Mesendoderm (in vitro differentiated cells): ENCODE measurements at regions not wholly inside any gene's neighbourhood (a gene's known extent, or its start where the extent isn't known, plus 50 kb on each side); places are given as distances from the start of the nearest gene placed in this dataset.

Experiments used
- DNase-seq: peaks from one replicate; pipeline ENCODE4 v3.0.0; 2013
- H2AK5ac ChIP-seq: 2 replicates; pipeline ENCODE4 v1.6.1; 2013; ENCODE audit warnings: low read length, inconsistent platforms
- H2BK120ac ChIP-seq: 2 replicates; pipeline ENCODE4 v1.6.1; 2013; ENCODE audit warnings: low read depth, mild to moderate bottlenecking, low read length, moderate library complexity, mixed read lengths
- H2BK15ac ChIP-seq: replicated peaks from 2 replicates; pipeline ENCODE4 v1.6.1; 2013; ENCODE audit warnings: low read depth, mild to moderate bottlenecking, moderate library complexity
- H2BK5ac ChIP-seq: 2 replicates; pipeline ENCODE4 v1.6.1; 2013; ENCODE audit warnings: low read length, inconsistent platforms
- H3K18ac ChIP-seq: 2 replicates; pipeline ENCODE4 v1.6.1; 2013; ENCODE audit warnings: mild to moderate bottlenecking, low read length, mixed read lengths
- H3K23ac ChIP-seq: one replicate; pipeline ENCODE4 v1.6.1; 2013; ENCODE audit warnings: low read length
- H3K27ac ChIP-seq: 2 replicates; pipeline ENCODE4 v1.5.1; 2013; ENCODE audit warnings: low read depth, mild to moderate bottlenecking, inconsistent platforms, low read length, moderate library complexity
- H3K27me3 ChIP-seq: 2 replicates; pipeline ENCODE4 v1.6.1; 2013; ENCODE audit warnings: low read length, control low read depth, mild to moderate bottlenecking, inconsistent platforms; ENCODE audit not compliant: insufficient read depth, poor library complexity
- H3K36me3 ChIP-seq: 2 replicates; pipeline ENCODE4 v1.6.1; 2013; ENCODE audit warnings: low read length, inconsistent platforms; ENCODE audit not compliant: control insufficient read depth, insufficient read depth
- H3K4ac ChIP-seq: one replicate; pipeline ENCODE4 v1.6.1; 2013; ENCODE audit warnings: low read depth, mild to moderate bottlenecking, low read length, moderate library complexity
- H3K4me1 ChIP-seq: 2 replicates; pipeline ENCODE4 v1.6.1; 2013; ENCODE audit warnings: low read depth, low read length, inconsistent platforms; ENCODE audit not compliant: control insufficient read depth
- H3K4me2 ChIP-seq: 2 replicates; pipeline ENCODE4 v1.6.1; 2013; ENCODE audit warnings: low read length
- H3K4me3 ChIP-seq: 2 replicates; pipeline ENCODE4 v1.5.1; 2013; ENCODE audit warnings: mild to moderate bottlenecking, low read length
- H3K56ac ChIP-seq: one replicate; pipeline ENCODE4 v1.6.1; 2013; ENCODE audit warnings: low read length
- H3K79me1 ChIP-seq: 2 replicates; pipeline ENCODE4 v1.6.1; 2013; ENCODE audit warnings: low read length, inconsistent platforms
- H3K79me2 ChIP-seq: 2 replicates; pipeline ENCODE4 v1.6.1; 2013; ENCODE audit warnings: mild to moderate bottlenecking, low read length; ENCODE audit not compliant: control insufficient read depth, insufficient read depth
- H3K9ac ChIP-seq: 2 replicates; pipeline ENCODE4 v1.6.1; 2013; ENCODE audit warnings: low read length, inconsistent platforms
- H4K5ac ChIP-seq: one replicate; pipeline ENCODE4 v1.6.1; 2013; ENCODE audit warnings: low read length
- H4K8ac ChIP-seq: one replicate; pipeline ENCODE4 v1.6.1; 2013; ENCODE audit warnings: low read depth, mild to moderate bottlenecking, control low read depth, low read length, moderate library complexity
- WGBS: extraction: QIAGEN DNeasy Blood & Tissue Kit; methylation state at CpG from one replicate; pipeline ENCODE4 v1.1.7; 2013; ENCODE audit warnings: low lambda C conversion rate, missing lambda C conversion rate; ENCODE audit not compliant: insufficient coverage; ENCODE audit errors: extremely low coverage; 5-methylcytosine and 5-hydroxymethylcytosine counted together

DNA sequence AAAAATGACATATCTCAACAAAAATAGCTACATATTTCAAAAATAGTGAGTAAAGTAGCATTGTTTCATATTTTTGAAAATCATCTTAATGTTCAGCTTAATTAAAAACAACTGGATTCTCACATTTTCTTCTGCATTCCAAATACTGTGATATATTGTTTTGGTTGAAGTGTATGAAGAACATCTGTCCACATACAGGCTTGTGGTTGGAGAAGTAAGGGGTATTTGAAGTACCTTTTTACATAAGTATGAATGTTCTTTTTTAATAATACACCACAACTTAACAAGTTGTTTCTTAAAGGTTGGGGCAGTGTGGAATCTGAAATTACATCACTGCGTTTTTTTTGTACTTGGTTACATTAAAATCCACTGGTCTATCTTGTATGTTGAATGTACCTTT lies 442.5 kb downstream of the KIF20B start:
- Histone ChIP-seq H4K8ac (no peak overlapping the region), H3K79me2 (no peaks in the 10 kb centered on the region), H2BK120ac (no peak overlapping the region), H3K27me3 (no peaks in the 10 kb centered on the region), H2BK5ac (no peak overlapping the region), H3K18ac (no peak overlapping the region), H3K23ac (no peak overlapping the region), H3K27ac (no peak overlapping the region), H3K56ac (no peak overlapping the region), H3K9ac (no peak overlapping the region), H3K4me1 (no peaks in the 10 kb centered on the region), H2BK15ac (no peak overlapping the region), H4K5ac (no peak overlapping the region), H2AK5ac (no peak overlapping the region), H3K36me3 (no peaks in the 10 kb centered on the region), H3K4me3 (no peak overlapping the region), H3K4me2 (no peak overlapping the region), H3K4ac (no peak overlapping the region), H3K79me1 (no peaks in the 10 kb centered on the region)
- no peak for DNase-seq
- WGBS = no CpG with 5 or more reads among the region's 1 CpG

DNA sequence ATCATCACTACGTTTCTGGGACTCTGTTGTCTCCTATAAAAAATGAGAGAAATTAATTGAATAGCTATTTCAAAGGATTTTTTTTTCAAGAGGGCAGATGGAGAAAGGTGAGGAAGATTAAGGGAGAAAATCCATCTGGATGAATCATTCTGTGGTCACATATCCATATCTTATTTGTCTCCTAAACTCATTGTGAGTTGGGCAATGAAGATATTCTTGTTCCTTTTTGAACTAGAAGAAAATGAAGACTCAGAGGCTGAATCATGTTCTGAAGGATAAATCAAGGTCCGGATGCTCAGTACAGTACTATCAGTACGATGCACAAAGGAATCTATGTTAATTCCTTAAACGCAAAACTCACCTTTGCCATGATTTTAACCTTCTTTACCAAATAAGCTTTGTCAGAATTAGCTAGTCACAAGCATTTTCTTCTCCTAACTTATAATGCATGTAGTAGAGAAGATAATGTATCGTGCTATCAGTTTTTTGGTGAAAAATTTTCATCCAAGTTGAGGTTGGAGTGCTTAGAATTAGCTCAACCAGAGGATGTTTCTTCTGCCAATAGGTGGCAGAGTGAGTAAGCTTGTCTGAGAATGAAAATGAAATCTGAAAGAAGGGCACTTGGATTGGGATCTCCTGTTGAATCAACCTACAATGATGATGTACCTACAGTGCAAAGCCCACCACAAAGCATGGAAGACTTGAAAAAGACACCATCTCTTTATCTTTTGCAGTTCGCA lies 446.9 kb downstream of the KIF20B start:
- no peaks in the 10 kb centered on the region for H3K27me3 ChIP-seq
- H3K36me3 ChIP-seq = no peaks in the 10 kb centered on the region
- H4K8ac ChIP-seq = no peak overlapping the region
- no peak overlapping the region for H2BK15ac ChIP-seq
- H2AK5ac ChIP-seq = no peak overlapping the region
- no peaks in the 10 kb centered on the region for H3K79me1 ChIP-seq
- no peaks in the 10 kb centered on the region for H3K79me2 ChIP-seq
- H3K23ac ChIP-seq = no peak overlapping the region
- H3K4me3 ChIP-seq = no peak overlapping the region
- no peak overlapping the region for H3K9ac ChIP-seq
- no peaks in the 10 kb centered on the region for H3K4me1 ChIP-seq
- no peak overlapping the region for H3K4ac ChIP-seq
- WGBS = no CpG with 5 or more reads among the region's 6 CpGs
- no peak overlapping the region for H3K56ac ChIP-seq
- H3K18ac ChIP-seq = no peak overlapping the region
- H2BK5ac ChIP-seq = no peak overlapping the region
- no peak overlapping the region for H2BK120ac ChIP-seq
- H3K27ac ChIP-seq = no peak overlapping the region
- no peak overlapping the region for H3K4me2 ChIP-seq
- peak; percentile 58 for DNase-seq
- no peak overlapping the region for H4K5ac ChIP-seq

DNA sequence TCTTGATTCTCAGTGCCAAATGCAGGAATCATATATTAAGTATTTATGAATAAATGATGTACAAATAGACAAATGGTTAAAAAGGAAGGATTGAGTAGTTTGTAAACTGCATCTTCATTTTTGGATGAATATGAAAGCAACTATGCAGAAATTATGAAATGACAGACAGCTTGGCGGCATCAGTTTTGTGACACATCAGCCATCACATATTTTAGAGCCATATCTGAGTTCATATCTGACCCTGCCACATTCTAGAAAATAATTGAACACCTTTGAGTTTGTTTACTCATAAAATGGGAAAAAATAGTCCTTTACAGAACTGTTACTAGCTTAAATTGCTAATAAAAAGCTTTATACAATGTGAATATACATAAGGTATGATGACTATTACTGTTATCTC lies 448.2 kb downstream of the KIF20B start:
- Histone ChIP-seq H3K4me1 (no peaks in the 10 kb centered on the region), H4K5ac (no peak overlapping the region), H2BK5ac (no peak overlapping the region), H3K4me2 (no peak overlapping the region), H3K79me1 (no peaks in the 10 kb centered on the region), H2AK5ac (no peak overlapping the region), H3K4me3 (no peak overlapping the region), H4K8ac (no peak overlapping the region), H3K18ac (no peak overlapping the region), H2BK120ac (no peak overlapping the region), H2BK15ac (no peak overlapping the region), H3K27ac (no peak overlapping the region), H3K27me3 (no peaks in the 10 kb centered on the region), H3K23ac (no peak overlapping the region), H3K4ac (no peak overlapping the region), H3K79me2 (no peaks in the 10 kb centered on the region), H3K36me3 (no peaks in the 10 kb centered on the region), H3K9ac (no peak overlapping the region), H3K56ac (no peak overlapping the region)
- no CpG with 5 or more reads among the region's 1 CpG for WGBS
- no peak for DNase-seq

DNA sequence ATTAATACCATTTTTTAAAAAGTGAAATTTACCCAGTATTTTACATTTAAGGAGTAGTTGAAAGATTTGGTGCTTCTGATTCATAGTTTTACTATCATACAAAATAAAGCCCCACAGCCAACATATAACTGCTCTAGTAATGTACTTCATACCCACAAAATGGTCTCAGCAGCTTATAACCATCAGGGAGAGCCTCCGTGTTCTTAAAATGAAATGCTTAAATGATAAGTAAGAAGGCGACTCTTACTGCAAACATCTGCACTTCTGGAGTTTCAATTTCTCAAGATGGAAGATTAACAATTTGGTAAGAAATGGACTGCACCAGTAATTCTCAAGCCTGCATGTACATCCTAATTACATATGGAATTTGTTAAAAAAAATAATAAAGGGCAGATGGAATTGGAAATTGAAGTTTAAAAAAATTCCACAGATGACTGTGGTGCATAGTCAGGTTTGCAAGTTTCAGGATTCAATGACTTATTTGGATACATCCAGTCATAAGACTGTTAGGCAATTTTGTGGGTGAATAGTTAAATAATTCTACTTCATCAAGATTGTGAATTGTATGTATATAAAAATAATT lies 461.0 kb downstream of the KIF20B start:
- no peak overlapping the region for H3K4me2 ChIP-seq
- H4K8ac ChIP-seq = no peak overlapping the region
- no peak for DNase-seq
- H3K27ac ChIP-seq = no peak overlapping the region
- no peak overlapping the region for H2BK15ac ChIP-seq
- no peaks in the 10 kb centered on the region for H3K27me3 ChIP-seq
- no peak overlapping the region for H3K18ac ChIP-seq
- no peak overlapping the region for H3K56ac ChIP-seq
- H3K4me1 ChIP-seq = no peaks in the 10 kb centered on the region
- no CpG with 5 or more reads among the region's 2 CpGs for WGBS
- H3K9ac ChIP-seq = no peak overlapping the region
- H2BK5ac ChIP-seq = no peak overlapping the region
- H3K79me1 ChIP-seq = no peaks in the 10 kb centered on the region
- H4K5ac ChIP-seq = no peak overlapping the region
- no peak overlapping the region for H3K4ac ChIP-seq
- no peak overlapping the region for H2AK5ac ChIP-seq
- H3K4me3 ChIP-seq = no peak overlapping the region
- no peaks in the 10 kb centered on the region for H3K79me2 ChIP-seq
- no peaks in the 10 kb centered on the region for H3K36me3 ChIP-seq
- H3K23ac ChIP-seq = no peak overlapping the region
- H2BK120ac ChIP-seq = no peak overlapping the region

DNA sequence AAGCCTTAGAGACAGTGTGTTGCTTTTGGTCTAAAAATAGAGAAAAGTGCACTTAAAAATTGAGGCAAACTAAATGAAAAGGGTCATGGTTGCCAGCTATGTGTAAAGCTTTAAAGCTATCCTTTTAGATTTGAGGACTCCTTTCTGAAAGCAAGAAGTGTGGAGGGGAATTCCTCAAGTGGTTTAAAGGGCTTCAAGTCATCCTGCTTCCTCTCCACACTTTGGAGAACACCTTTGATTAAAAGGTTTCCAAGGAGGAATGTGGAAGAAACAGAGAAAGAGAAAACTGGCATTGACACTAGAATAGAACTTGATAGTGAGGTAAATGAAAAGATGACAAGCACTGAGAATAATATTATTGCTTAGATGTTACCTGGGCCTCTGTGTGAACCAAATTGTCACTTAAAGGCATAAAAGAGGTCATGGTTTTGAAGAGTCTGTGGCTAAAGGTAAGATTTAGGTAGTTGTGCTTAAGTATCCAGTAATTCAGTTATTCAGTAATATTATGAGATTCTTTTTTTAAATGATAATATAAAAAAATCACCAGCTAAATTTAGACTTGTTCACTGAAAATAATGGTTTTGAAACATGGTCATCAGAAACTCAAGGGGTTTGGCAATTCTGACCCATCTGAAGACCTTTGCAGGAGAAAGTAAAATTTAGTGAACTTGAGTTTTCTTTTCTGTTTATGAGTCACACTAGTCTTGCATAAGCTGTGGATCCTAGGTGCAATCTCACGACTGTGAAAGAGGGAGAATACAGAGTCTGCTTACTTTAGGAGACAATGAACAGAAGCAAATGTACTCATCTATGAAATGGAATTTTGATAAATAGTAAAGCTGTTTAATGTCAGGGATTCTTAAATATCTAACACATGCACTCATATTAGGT lies 466.0 kb downstream of the KIF20B start:
- no peak overlapping the region for H2BK5ac ChIP-seq
- no peaks in the 10 kb centered on the region for H3K36me3 ChIP-seq
- H3K4me1 ChIP-seq = no peaks in the 10 kb centered on the region
- H3K56ac ChIP-seq = no peak overlapping the region
- H2BK120ac ChIP-seq = no peak overlapping the region
- H3K4me3 ChIP-seq = no peak overlapping the region
- H2AK5ac ChIP-seq = no peak overlapping the region
- no peak for DNase-seq
- no peak overlapping the region for H3K23ac ChIP-seq
- H3K27ac ChIP-seq = no peak overlapping the region
- no peak overlapping the region for H3K4ac ChIP-seq
- no peak overlapping the region for H4K8ac ChIP-seq
- no peaks in the 10 kb centered on the region for H3K79me2 ChIP-seq
- no peaks in the 10 kb centered on the region for H3K79me1 ChIP-seq
- H3K4me2 ChIP-seq = no peak overlapping the region
- no peaks in the 10 kb centered on the region for H3K27me3 ChIP-seq
- H3K18ac ChIP-seq = no peak overlapping the region
- H3K9ac ChIP-seq = no peak overlapping the region
- WGBS = no CpG with 5 or more reads among the region's 1 CpG
- H4K5ac ChIP-seq = no peak overlapping the region
- H2BK15ac ChIP-seq = no peak overlapping the region
